MM.1S (cell line): ENCODE measurements at regions not wholly inside any gene's neighbourhood (a gene's known extent, or its start where the extent isn't known, plus 50 kb on each side); places are given as distances from the start of the nearest gene placed in this dataset.

Source experiments
- CTCF ChIP-seq: fragments of 300-600 bp; sonication (generic); IDR thresholded peaks from 2 replicates; pipeline ENCODE4 v1.5.1; 2016; ENCODE audit warnings: antibody characterized with exemption, low read length, mixed read lengths
- EZH2 ChIP-seq: fragments of 300-600 bp; sonication (generic); optimal IDR thresholded peaks from 2 replicates; pipeline ENCODE3; 2017; ENCODE audit warnings: low read depth, mild to moderate bottlenecking, antibody characterized with exemption, low read length, mixed read lengths

- TF ChIP-seq EZH2 (no peak), CTCF (no peak)
Observed at GRCh38 chr1:234836776-234837357, 226.9 kb upstream of the IRF2BP2 start.
